ENCODE measurements at regions not wholly inside any gene's neighbourhood (a gene's known extent, or its start where the extent isn't known, plus 50 kb on each side); places are given as distances from the start of the nearest gene placed in this dataset.

DNA sequence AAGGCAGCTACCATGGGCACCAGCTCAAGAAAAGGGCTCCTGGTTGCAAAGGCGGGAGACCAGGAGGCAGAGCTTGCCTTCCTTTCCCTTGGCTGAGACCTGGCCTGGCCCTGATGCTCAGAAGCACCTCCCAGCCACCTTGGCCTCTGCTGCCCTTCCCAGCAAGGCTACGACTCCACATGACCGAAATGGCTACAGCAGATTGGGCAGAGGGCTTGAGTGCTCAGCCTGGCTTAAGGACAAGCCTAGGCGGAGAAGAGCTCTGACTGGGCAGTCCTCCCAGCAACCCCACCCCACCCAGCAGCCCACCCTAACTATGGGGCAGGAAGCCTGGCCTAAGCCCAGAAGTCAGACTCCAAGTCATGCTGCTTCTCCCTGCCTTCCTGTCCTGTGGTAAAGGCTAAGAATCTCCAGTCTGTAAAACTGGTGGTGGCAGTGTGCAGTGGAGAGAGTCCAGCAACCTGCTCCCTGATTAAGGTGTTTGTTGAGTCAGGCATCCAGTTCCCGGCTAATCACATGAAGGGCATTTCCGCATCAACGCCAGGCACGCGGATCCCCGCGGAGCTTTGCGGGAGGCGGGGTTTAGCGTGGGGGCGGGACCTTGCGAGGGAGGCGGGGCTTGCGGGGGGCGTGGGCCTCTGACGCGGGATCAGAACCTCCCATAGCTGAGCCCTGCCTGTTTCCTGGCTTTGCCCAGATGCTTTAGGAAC, 256.0 kb downstream of the BCL11A start:
- H3K4me3 ChIP-seq, result no peak overlapping the region
- intact Hi-C loops (cut with DNase I), result no loop called here
- H3K9me3 ChIP-seq, result peaks cover 0 to 3% of the 10 kb centered on the region in 2 donors
- no peaks in the 10 kb centered on the region for H3K27me3 ChIP-seq
- no peak overlapping the region for H3K27ac ChIP-seq
- TF ChIP-seq POLR2A (IDR thresholded peaks at IDR 0.05) (no peak), EP300 (IDR thresholded peaks at IDR 0.05) (no peak)
- TF ChIP-seq, protein P1, sequence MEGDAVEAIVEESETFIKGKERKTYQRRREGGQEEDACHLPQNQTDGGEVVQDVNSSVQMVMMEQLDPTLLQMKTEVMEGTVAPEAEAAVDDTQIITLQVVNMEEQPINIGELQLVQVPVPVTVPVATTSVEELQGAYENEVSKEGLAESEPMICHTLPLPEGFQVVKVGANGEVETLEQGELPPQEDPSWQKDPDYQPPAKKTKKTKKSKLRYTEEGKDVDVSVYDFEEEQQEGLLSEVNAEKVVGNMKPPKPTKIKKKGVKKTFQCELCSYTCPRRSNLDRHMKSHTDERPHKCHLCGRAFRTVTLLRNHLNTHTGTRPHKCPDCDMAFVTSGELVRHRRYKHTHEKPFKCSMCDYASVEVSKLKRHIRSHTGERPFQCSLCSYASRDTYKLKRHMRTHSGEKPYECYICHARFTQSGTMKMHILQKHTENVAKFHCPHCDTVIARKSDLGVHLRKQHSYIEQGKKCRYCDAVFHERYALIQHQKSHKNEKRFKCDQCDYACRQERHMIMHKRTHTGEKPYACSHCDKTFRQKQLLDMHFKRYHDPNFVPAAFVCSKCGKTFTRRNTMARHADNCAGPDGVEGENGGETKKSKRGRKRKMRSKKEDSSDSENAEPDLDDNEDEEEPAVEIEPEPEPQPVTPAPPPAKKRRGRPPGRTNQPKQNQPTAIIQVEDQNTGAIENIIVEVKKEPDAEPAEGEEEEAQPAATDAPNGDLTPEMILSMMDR (IDR thresholded peaks at IDR 0.05), result no peak
- no peaks in the 10 kb centered on the region for H3K4me1 ChIP-seq (ENCODE audit: insufficient read depth)
- WGBS, 3 donors, result 47 to 59% (median 50%) methylated on average over 21 of the region's 21 CpGs
- no peak for DNase-seq
- no peaks in the 10 kb centered on the region for H3K36me3 ChIP-seq

DNA sequence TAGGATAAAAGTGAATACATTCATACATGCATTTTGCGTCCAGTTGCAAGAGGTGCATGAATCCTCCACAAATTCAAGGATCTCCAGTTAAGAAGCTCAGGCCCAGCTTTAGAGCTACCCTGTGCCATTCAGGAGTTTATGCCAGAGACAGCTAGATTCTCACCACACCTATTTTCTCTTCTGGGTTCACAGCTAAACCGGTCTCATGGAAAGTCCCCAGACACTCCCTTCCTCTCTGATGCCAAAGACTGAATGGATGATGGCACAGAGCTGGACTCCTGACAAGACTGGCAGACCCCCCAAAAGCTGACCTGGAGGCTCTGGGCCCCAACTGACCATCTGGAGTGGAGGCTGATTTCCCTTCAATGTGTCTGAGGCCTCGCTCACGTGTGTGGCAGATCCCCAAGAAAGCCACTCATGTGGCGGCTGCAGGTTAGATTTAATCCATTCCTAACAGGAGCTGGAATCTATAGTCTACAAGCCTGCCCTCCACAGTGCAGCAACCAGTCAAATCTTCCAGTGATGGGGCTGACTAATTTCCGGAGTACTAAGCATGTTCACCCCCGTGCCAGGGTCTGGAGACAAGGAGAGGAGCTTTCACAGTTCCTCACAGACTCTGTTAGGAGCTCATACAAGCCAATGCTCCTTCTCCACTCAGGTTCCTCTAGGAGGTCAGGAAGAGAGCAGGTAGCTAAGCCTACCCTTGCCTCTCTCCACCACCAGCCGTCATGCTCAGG, 257.1 kb downstream of the BCL11A start:
- intact Hi-C loops (cut with DNase I), result no loop called here
- TF ChIP-seq POLR2A (IDR thresholded peaks at IDR 0.05) (no peak), EP300 (IDR thresholded peaks at IDR 0.05) (no peak)
- TF ChIP-seq, protein P1 (IDR thresholded peaks at IDR 0.05), result no peak
- H3K27ac ChIP-seq, result no peak overlapping the region
- no peak for DNase-seq
- H3K4me3 ChIP-seq, result no peak overlapping the region
- H3K4me1 ChIP-seq (ENCODE audit: insufficient read depth), result no peaks in the 10 kb centered on the region
- H3K27me3 ChIP-seq, result no peaks in the 10 kb centered on the region
- H3K36me3 ChIP-seq, result no peaks in the 10 kb centered on the region
- H3K9me3 ChIP-seq, result peaks cover 0 to 4% of the 10 kb centered on the region in 2 donors
- 97 to 98% (median 97%) methylated on average over 8 of the region's 8 CpGs for WGBS, 3 donors

DNA sequence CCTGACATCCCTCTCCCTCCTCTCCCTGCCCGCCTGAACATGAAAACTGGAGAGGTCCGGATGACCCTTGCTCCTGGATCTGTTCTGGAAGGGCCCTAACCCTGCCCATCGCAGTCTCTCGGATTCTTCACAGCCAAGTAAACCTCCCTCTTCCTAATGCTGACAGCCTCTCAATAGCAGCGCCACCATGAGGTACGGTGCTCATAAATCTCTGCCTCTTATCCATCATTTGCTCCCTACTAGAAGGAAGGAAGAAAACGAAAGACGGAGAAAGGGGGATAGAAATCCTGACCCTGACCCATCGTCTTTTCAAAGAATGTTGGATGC, 257.9 kb downstream of the BCL11A start:
- TF ChIP-seq EP300 (IDR thresholded peaks at IDR 0.05) (no peak), POLR2A (IDR thresholded peaks at IDR 0.05) (no peak)
- TF ChIP-seq, protein P1 (IDR thresholded peaks at IDR 0.05), result no peak
- no peak overlapping the region for H3K4me3 ChIP-seq
- H3K36me3 ChIP-seq, result no peaks in the 10 kb centered on the region
- H3K27ac ChIP-seq, result no peak overlapping the region
- no peak for DNase-seq
- no peaks in the 10 kb centered on the region for H3K4me1 ChIP-seq (ENCODE audit: insufficient read depth)
- intact Hi-C loops (cut with DNase I), result no loop called here
- H3K9me3 ChIP-seq, result peaks cover 0 to 4% of the 10 kb centered on the region in 2 donors
- WGBS, 3 donors, result 76 to 81% (median 77%) methylated on average over 9 of the region's 9 CpGs
- no peaks in the 10 kb centered on the region for H3K27me3 ChIP-seq

DNA sequence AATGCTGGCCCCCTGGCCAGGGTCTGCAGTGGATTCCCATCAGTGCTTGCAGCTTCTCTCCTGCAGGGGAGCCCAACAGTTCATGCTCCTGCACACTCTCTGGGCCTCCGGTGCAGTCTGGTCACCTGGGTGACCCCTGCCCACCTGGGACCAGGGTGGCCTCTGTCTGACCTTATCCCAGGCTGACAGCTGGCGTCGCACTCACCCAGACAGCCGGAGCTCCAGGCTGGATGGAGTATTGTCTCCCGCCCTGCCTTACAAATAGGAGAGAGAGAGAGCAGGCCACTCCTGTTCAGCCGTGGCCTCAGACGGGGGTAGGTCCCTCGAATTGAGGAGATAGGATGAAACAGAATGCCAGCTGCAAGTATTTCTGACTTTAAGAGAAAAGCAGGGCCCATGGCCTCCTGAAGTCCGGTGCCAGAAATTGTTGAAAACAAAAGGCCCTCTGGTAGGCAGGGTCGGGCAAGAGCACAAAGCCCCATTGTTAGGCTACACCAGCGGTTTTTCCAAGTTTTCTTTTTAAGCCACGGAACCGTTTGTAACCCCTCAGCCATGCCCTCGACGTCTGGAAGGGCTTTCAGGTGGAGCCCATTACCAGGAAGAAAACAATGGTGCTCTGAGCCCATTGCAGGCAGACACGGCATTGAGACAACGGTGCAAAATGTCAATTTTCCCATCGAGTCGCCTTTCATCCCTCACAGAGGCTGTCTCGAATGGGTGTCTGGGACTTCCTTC, 258.4 kb downstream of the BCL11A start:
- H3K36me3 ChIP-seq, result no peaks in the 10 kb centered on the region
- intact Hi-C loops (cut with DNase I), result no loop called here
- no peaks in the 10 kb centered on the region for H3K4me1 ChIP-seq (ENCODE audit: insufficient read depth)
- peaks cover 0 to 4% of the 10 kb centered on the region in 2 donors for H3K9me3 ChIP-seq
- DNase-seq, result no peak
- H3K27me3 ChIP-seq, result no peaks in the 10 kb centered on the region
- TF ChIP-seq, protein P1 (IDR thresholded peaks at IDR 0.05), result no peak
- no peak for TF ChIP-seq POLR2A (IDR thresholded peaks at IDR 0.05)
- TF ChIP-seq EP300 (IDR thresholded peaks at IDR 0.05), result no peak
- 76 to 79% (median 78%) methylated on average over 20 of the region's 20 CpGs for WGBS, 3 donors
- no peak overlapping the region for H3K4me3 ChIP-seq
- H3K27ac ChIP-seq, result no peak overlapping the region
